Spleen (tissue), 11 donors: ENCODE measurements at regions not wholly inside any gene's neighbourhood (a gene's known extent, or its start where the extent isn't known, plus 50 kb on each side); places are given as distances from the start of the nearest gene placed in this dataset.

Experiments used
- DNase-seq: peaks from one replicate; pipeline ENCODE4 v3.0.0-alpha.2; 2020
- H3K27ac ChIP-seq, 8 donors: fragments of 200-600 bp; sonication (generic) in 7 of 8; 1 replicate in 4 of 8; 2 replicates in 4 of 8; pipeline versions ENCODE4 v1.5.0 to v1.8.0; 2016 to 2021; ENCODE audit warnings: inconsistent platforms in 4 of 8, mild to moderate bottlenecking in 4 of 8, moderate library complexity in 1 of 8
- H3K27me3 ChIP-seq, 7 donors: fragments of 200-600 bp; sonication (generic) in 6 of 7; replicated peaks in 1 of 7; 1 replicate in 4 of 7; 2 replicates in 3 of 7; pipeline versions ENCODE4 v1.5.0 to v1.8.0; 2016 to 2021; ENCODE audit warnings: inconsistent platforms in 3 of 7, mild to moderate bottlenecking in 1 of 7
- H3K36me3 ChIP-seq, 6 donors: fragments of 200-600 bp; sonication (generic) in 5 of 6; 1 replicate in 4 of 6; 2 replicates in 2 of 6; pipeline versions ENCODE4 v1.5.0 to v1.8.0; 2016 to 2021; ENCODE audit warnings: inconsistent platforms in 2 of 6
- H3K4me1 ChIP-seq, 6 donors: fragments of 200-600 bp; sonication (generic) in 5 of 6; 1 replicate in 3 of 6; 2 replicates in 3 of 6; pipeline versions ENCODE4 v1.5.0 to v1.8.0; 2016 to 2021; ENCODE audit warnings: inconsistent platforms in 3 of 6
- H3K4me3 ChIP-seq, 8 donors: fragments of 200-600 bp; sonication (generic) in 7 of 8; 1 replicate in 4 of 8; 2 replicates in 4 of 8; pipeline versions ENCODE4 v1.5.0 to v1.8.0; 2016 to 2021; ENCODE audit warnings: inconsistent platforms in 4 of 8, mild to moderate bottlenecking in 4 of 8, moderate library complexity in 2 of 8
- H3K9me3 ChIP-seq, 8 donors: fragments of 200-600 bp; sonication (generic) in 7 of 8; 1 replicate in 4 of 8; 2 replicates in 4 of 8; pipeline versions ENCODE4 v1.5.0 to v1.8.0; 2016 to 2021; ENCODE audit warnings: inconsistent platforms in 4 of 8
- POLR2A ChIP-seq, 3 donors: fragments of 450-650 bp; IDR thresholded peaks; one replicate each; pipeline ENCODE4 v1.5.1; 2017; ENCODE audit warnings: antibody characterized with exemption in 3 of 3, mild to moderate bottlenecking in 1 of 3
- POLR2AphosphoS5 ChIP-seq, 3 donors: sonication (generic); formaldehyde crosslinking; IDR thresholded peaks; one replicate each; pipeline ENCODE4 v1.5.1; 2017; ENCODE audit warnings: antibody characterized with exemption in 3 of 3
- WGBS, 5 donors: extraction: QIAGEN DNeasy Blood & Tissue Kit in 3 of 5; methylation state at CpG; one replicate each; pipeline versions ENCODE4 v1.1.5 to v1.1.7; 2013 to 2018; 5-methylcytosine and 5-hydroxymethylcytosine counted together
- intact Hi-C: fragments of 100-400 bp; cut with DNase I; formaldehyde crosslinking; loops from one replicate; pipeline ENCODE4 v1.15.0; 2023; ENCODE audit warnings: low total_unique reads
- TF ChIP-seq, protein P1 (sequence below), 11 experiments: fragments of 200-600 bp in 7 of 11; fragments of 450-650 bp in 4 of 11; sonication (generic) in 4 of 11; IDR thresholded peaks in 8 of 11; conservative IDR thresholded peaks in 3 of 11; 1 replicate in 7 of 11; 2 replicates in 4 of 11; pipeline versions ENCODE4 v1.4.0 to v1.8.0; 2016 to 2021; ENCODE audit warnings: antibody characterized with exemption in 11 of 11, inconsistent platforms in 4 of 11, mild to moderate bottlenecking in 1 of 11
- donor health status: healthy with polysubstance abuse.
- donor health status: DM: no; HTN: no; CAD: no; lungs with moderate emphysema.
- donor health status: DM: no; HTN: no; CAD: no.
- donor health status: Bipolar disorder and iron deficiency.
- donor health status: healthy.
- donor health status: DM: no; HTN: no; CAD: no.
- donor health status: DM: yes; HTN: yes; CAD: no.

GRCh38 chr21:23522751-23523150, 2084.5 kb downstream of the MRPL39 start:
- no peak for DNase-seq
- WGBS, 5 donors, result 66 to 79% (median 75%) methylated on average over 1 of the region's 1 CpG
- Histone ChIP-seq H3K4me3 (no peak overlapping the region), H3K27me3 (no peaks in the 10 kb centered on the region), H3K27ac (no peak overlapping the region), H3K4me1 (no peaks in the 10 kb centered on the region), H3K9me3 (no peaks in the 10 kb centered on the region), H3K36me3 (no peaks in the 10 kb centered on the region)
- intact Hi-C loops, result no loop called here
- TF ChIP-seq POLR2AphosphoS5 (IDR thresholded peaks at IDR 0.05) (no peak), POLR2A (IDR thresholded peaks at IDR 0.05) (no peak)
- TF ChIP-seq, protein P1, sequence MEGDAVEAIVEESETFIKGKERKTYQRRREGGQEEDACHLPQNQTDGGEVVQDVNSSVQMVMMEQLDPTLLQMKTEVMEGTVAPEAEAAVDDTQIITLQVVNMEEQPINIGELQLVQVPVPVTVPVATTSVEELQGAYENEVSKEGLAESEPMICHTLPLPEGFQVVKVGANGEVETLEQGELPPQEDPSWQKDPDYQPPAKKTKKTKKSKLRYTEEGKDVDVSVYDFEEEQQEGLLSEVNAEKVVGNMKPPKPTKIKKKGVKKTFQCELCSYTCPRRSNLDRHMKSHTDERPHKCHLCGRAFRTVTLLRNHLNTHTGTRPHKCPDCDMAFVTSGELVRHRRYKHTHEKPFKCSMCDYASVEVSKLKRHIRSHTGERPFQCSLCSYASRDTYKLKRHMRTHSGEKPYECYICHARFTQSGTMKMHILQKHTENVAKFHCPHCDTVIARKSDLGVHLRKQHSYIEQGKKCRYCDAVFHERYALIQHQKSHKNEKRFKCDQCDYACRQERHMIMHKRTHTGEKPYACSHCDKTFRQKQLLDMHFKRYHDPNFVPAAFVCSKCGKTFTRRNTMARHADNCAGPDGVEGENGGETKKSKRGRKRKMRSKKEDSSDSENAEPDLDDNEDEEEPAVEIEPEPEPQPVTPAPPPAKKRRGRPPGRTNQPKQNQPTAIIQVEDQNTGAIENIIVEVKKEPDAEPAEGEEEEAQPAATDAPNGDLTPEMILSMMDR (IDR thresholded peaks at IDR 0.05 in 8 of 11, conservative IDR thresholded peaks at IDR 0.05 in 3 of 11), result no peak

GRCh38 chr21:23507501-23507900, 2099.8 kb downstream of the MRPL39 start:
- no peak for DNase-seq
- WGBS, 5 donors, result 89 to 100% (median 97%) methylated on average over 1 of the region's 1 CpG
- TF ChIP-seq, protein P1 (IDR thresholded peaks at IDR 0.05 in 8 of 11, conservative IDR thresholded peaks at IDR 0.05 in 3 of 11), result no peak
- no peak for TF ChIP-seq POLR2AphosphoS5 (IDR thresholded peaks at IDR 0.05)
- TF ChIP-seq POLR2A (IDR thresholded peaks at IDR 0.05), result no peak
- Histone ChIP-seq H3K4me3 (no peak overlapping the region), H3K9me3 (peaks cover 0 to under 1% (median 0%) of the 10 kb centered on the region in 8 donors), H3K4me1 (no peaks in the 10 kb centered on the region), H3K36me3 (no peaks in the 10 kb centered on the region), H3K27me3 (no peaks in the 10 kb centered on the region), H3K27ac (no peak overlapping the region)
- intact Hi-C loops, result no loop called here

GRCh38 chr21:23496729-23497128, 2110.6 kb downstream of the MRPL39 start:
- no peak for TF ChIP-seq POLR2AphosphoS5 (IDR thresholded peaks at IDR 0.05)
- TF ChIP-seq POLR2A (IDR thresholded peaks at IDR 0.05), result no peak
- TF ChIP-seq, protein P1 (IDR thresholded peaks at IDR 0.05 in 8 of 11, conservative IDR thresholded peaks at IDR 0.05 in 3 of 11), result no peak
- intact Hi-C loops, result no loop called here
- H3K27ac ChIP-seq, result no peak overlapping the region

GRCh38 chr21:23488245-23488644, 2119.0 kb downstream of the MRPL39 start:
- no peak overlapping the region for H3K4me3 ChIP-seq
- 79 to 94% (median 85%) methylated on average over 2 of the region's 2 CpGs for WGBS, 5 donors
- TF ChIP-seq POLR2A (IDR thresholded peaks at IDR 0.05) (no peak), POLR2AphosphoS5 (IDR thresholded peaks at IDR 0.05) (no peak)
- TF ChIP-seq, protein P1 (IDR thresholded peaks at IDR 0.05 in 8 of 11, conservative IDR thresholded peaks at IDR 0.05 in 3 of 11), result no peak
- H3K9me3 ChIP-seq, result no peaks in the 10 kb centered on the region
- no peak for DNase-seq
- intact Hi-C loops, result no loop called here
- H3K27ac ChIP-seq, result no peak overlapping the region
- no peaks in the 10 kb centered on the region for H3K36me3 ChIP-seq
- H3K4me1 ChIP-seq, result no peaks in the 10 kb centered on the region
- no peaks in the 10 kb centered on the region for H3K27me3 ChIP-seq

More at GRCh38 chr21:23496729-23497128, 2110.6 kb downstream of the MRPL39 start:
- no peak for DNase-seq
- no peaks in the 10 kb centered on the region for H3K36me3 ChIP-seq
- H3K4me3 ChIP-seq, result no peak overlapping the region
- peaks cover 0 to 25% (median 0%) of the 10 kb centered on the region in 8 donors for H3K9me3 ChIP-seq
- H3K4me1 ChIP-seq, result no peaks in the 10 kb centered on the region
- H3K27me3 ChIP-seq, result no peaks in the 10 kb centered on the region
- 45 to 55% (median 54%) methylated on average over 1 of the region's 1 CpG for WGBS, 5 donors
